Fibroblast of lung (primary cell): ENCODE measurements at regions not wholly inside any gene's neighbourhood (a gene's known extent, or its start where the extent isn't known, plus 50 kb on each side); places are given as distances from the start of the nearest gene placed in this dataset.

Experiments used
- DNase-seq, 2 donors: peaks; one replicate each; pipeline versions ENCODE4 v3.0.0 to v3.0.0-alpha.2; 2010; ENCODE audit warnings: low read depth in 2 of 2
- H2AFZ ChIP-seq: 2 replicates; pipeline ENCODE4 v1.5.1; 2012; ENCODE audit warnings: low read length, control low read depth, inconsistent platforms
- H3K27ac ChIP-seq: 2 replicates; pipeline ENCODE4 v1.5.1; 2011; ENCODE audit warnings: low read length, control low read depth; ENCODE audit not compliant: insufficient read depth
- H3K27me3 ChIP-seq: 2 replicates; pipeline ENCODE4 v1.5.1; 2011; ENCODE audit warnings: mild to moderate bottlenecking, low read length; ENCODE audit not compliant: control insufficient read depth, insufficient read depth
- H3K36me3 ChIP-seq: 2 replicates; pipeline ENCODE4 v1.5.1; 2011; ENCODE audit warnings: low read length; ENCODE audit not compliant: control insufficient read depth, insufficient read depth
- H3K4me1 ChIP-seq: 2 replicates; pipeline ENCODE4 v1.5.1; 2011; ENCODE audit warnings: low read length; ENCODE audit not compliant: control insufficient read depth, insufficient read depth; ENCODE audit errors: extremely low read depth
- H3K4me2 ChIP-seq: 2 replicates; pipeline ENCODE4 v1.5.1; 2011; ENCODE audit warnings: low read length, control low read depth; ENCODE audit not compliant: insufficient read depth; ENCODE audit errors: extremely low read depth
- H3K4me3 ChIP-seq, 4 experiments: fragments of 200-600 bp in 1 of 4; sonication (generic) in 1 of 4; replicated peaks in 1 of 4; 2 replicates each; pipeline ENCODE4 v1.5.1; 2011 to 2016; ENCODE audit warnings: low read length in 4 of 4, low read depth in 3 of 4, mild to moderate bottlenecking in 3 of 4, control low read depth in 2 of 4, inconsistent platforms in 1 of 4, mixed read lengths in 1 of 4; ENCODE audit not compliant: insufficient read depth in 1 of 4; ENCODE audit errors: control extremely low read depth in 1 of 4
- H3K79me2 ChIP-seq: 2 replicates; pipeline ENCODE4 v1.5.1; 2012; ENCODE audit warnings: mild to moderate bottlenecking, low read length, inconsistent platforms; ENCODE audit not compliant: control insufficient read depth, insufficient read depth
- H3K9ac ChIP-seq: 2 replicates; pipeline ENCODE4 v1.5.1; 2011; ENCODE audit warnings: mild to moderate bottlenecking, low read length, control low read depth; ENCODE audit not compliant: insufficient read depth
- H3K9me3 ChIP-seq: 2 replicates; pipeline ENCODE4 v1.5.1; 2012; ENCODE audit warnings: low read depth, low read length; ENCODE audit not compliant: control insufficient read depth, insufficient read depth
- H4K20me1 ChIP-seq: 2 replicates; pipeline ENCODE4 v1.5.1; 2011; ENCODE audit warnings: low read length; ENCODE audit not compliant: control insufficient read depth, insufficient read depth; ENCODE audit errors: extremely low read depth
- EZH2 ChIP-seq: IDR thresholded peaks from 2 replicates; pipeline ENCODE4 v1.5.1; 2012; ENCODE audit warnings: low read length, control low read depth, mild to moderate bottlenecking; ENCODE audit errors: missing control alignments
- TF ChIP-seq, protein P1 (sequence below), 2 donors: IDR thresholded peaks in 1 of 2; conservative IDR thresholded peaks in 1 of 2; 1 replicate in 1 of 2; 2 replicates in 1 of 2; pipeline ENCODE4 v1.5.1; 2011 to 2012; ENCODE audit warnings: low read length in 2 of 2, control low read depth in 1 of 2, inconsistent platforms in 1 of 2, low read depth in 1 of 2, mild to moderate bottlenecking in 1 of 2

DNA sequence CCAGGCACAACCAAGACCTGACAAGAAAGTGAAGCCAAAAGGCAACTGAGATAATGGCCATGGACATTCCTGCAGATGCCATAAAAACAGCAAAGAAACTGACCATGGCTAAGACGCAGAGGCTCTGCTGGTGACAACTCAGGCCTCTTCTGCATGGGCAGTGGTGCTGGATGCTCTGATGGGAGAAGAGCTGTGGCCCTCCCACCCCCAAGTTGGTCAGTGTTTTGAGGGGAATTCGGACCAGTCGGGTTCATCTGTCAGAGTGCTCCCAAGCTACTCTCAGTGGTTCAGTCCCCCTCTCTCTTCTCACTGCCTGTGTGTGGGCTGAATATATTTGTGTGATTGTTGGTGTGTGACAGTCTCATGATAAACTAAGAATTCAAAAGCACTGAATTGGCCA, 79.0 kb upstream of the GPR26 start:
- H3K27ac ChIP-seq = no peak overlapping the region
- H3K4me3 ChIP-seq = no peak overlapping the region
- no peaks in the 10 kb centered on the region for H3K79me2 ChIP-seq
- H3K36me3 ChIP-seq = no peaks in the 10 kb centered on the region
- H3K9ac ChIP-seq = no peak overlapping the region
- H3K9me3 ChIP-seq = no peaks in the 10 kb centered on the region
- H3K4me1 ChIP-seq = no peaks in the 10 kb centered on the region
- H2AFZ ChIP-seq = no peak overlapping the region
- H4K20me1 ChIP-seq = no peaks in the 10 kb centered on the region
- no peak for DNase-seq
- no peak overlapping the region for H3K4me2 ChIP-seq
- TF ChIP-seq EZH2 = no peak
- TF ChIP-seq, protein P1, sequence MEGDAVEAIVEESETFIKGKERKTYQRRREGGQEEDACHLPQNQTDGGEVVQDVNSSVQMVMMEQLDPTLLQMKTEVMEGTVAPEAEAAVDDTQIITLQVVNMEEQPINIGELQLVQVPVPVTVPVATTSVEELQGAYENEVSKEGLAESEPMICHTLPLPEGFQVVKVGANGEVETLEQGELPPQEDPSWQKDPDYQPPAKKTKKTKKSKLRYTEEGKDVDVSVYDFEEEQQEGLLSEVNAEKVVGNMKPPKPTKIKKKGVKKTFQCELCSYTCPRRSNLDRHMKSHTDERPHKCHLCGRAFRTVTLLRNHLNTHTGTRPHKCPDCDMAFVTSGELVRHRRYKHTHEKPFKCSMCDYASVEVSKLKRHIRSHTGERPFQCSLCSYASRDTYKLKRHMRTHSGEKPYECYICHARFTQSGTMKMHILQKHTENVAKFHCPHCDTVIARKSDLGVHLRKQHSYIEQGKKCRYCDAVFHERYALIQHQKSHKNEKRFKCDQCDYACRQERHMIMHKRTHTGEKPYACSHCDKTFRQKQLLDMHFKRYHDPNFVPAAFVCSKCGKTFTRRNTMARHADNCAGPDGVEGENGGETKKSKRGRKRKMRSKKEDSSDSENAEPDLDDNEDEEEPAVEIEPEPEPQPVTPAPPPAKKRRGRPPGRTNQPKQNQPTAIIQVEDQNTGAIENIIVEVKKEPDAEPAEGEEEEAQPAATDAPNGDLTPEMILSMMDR (conservative IDR thresholded peaks at IDR 0.05 in 1 of 2, IDR thresholded peaks at IDR 0.05 in 1 of 2; ENCODE audit: low read depth in 1 of 2, low read length in 2 of 2) = no peak
- no peaks in the 10 kb centered on the region for H3K27me3 ChIP-seq

DNA sequence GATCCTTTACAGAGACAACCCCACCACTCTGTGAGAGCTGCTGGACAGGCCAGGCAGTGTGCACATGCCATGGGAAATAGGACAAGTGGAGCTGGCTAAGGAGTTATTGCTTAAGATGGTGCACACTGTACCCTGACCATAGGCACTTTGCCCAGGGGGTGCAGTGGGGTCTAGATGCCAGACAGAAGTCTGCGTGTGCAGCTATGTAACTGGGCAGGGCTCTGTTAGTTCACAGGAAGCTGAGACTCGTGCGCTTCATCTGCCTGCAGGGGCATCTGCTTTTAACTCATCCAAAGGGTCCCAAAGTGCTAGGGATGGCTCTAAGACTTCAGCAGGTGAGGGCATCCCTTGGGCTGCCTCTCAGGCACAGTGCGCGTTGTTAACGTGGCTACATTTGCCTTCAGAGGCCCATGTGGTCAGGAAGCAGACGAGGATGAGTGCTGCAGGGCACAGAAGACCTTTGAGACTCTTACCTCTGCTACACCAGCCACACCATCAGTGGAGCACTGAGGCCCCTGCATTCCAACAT, 77.7 kb upstream of the GPR26 start:
- H3K9me3 ChIP-seq = no peaks in the 10 kb centered on the region
- no peak overlapping the region for H3K27ac ChIP-seq
- no peaks in the 10 kb centered on the region for H4K20me1 ChIP-seq
- no peak overlapping the region for H3K4me2 ChIP-seq
- no peak for DNase-seq
- no peaks in the 10 kb centered on the region for H3K4me1 ChIP-seq
- H3K9ac ChIP-seq = no peak overlapping the region
- TF ChIP-seq EZH2 = no peak
- TF ChIP-seq, protein P1 (conservative IDR thresholded peaks at IDR 0.05 in 1 of 2, IDR thresholded peaks at IDR 0.05 in 1 of 2; ENCODE audit: low read depth in 1 of 2, low read length in 2 of 2) = no peak
- H2AFZ ChIP-seq = no peak overlapping the region
- no peaks in the 10 kb centered on the region for H3K36me3 ChIP-seq
- no peaks in the 10 kb centered on the region for H3K79me2 ChIP-seq
- H3K27me3 ChIP-seq = no peaks in the 10 kb centered on the region
- no peak overlapping the region for H3K4me3 ChIP-seq

DNA sequence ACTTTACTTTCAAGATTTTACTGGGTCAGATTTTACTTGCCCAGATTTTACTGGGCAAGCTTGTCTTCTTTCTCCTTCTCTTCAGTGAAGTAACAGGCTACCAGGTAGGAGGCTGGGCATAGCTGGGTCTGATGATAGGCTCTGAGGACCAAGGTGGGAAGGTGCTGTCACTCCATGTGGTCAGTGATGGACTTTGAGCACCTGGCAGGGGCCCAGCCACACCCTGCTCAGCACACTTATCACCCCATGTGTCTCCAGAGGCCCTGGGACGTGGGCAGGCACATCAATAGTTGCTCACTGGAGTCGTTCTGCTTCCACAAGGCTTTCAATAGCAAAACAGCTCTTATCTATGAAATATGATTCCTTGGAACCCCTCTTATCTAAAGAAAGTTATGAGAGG, 70.5 kb upstream of the GPR26 start:
- no peaks in the 10 kb centered on the region for H4K20me1 ChIP-seq
- no peak overlapping the region for H3K27ac ChIP-seq
- no peaks in the 10 kb centered on the region for H3K9me3 ChIP-seq

More for the DNA sequence above, 70.5 kb upstream of the GPR26 start:
- Histone ChIP-seq H3K4me3 (no peak overlapping the region), H3K4me1 (no peaks in the 10 kb centered on the region), H2AFZ (no peak overlapping the region), H3K9ac (no peak overlapping the region), H3K27me3 (no peaks in the 10 kb centered on the region), H3K79me2 (no peaks in the 10 kb centered on the region), H3K4me2 (no peak overlapping the region), H3K36me3 (no peaks in the 10 kb centered on the region)
- no peak for TF ChIP-seq EZH2
- TF ChIP-seq, protein P1 (conservative IDR thresholded peaks at IDR 0.05 in 1 of 2, IDR thresholded peaks at IDR 0.05 in 1 of 2; ENCODE audit: low read depth in 1 of 2, low read length in 2 of 2) = no peak
- no peak for DNase-seq
